T-helper 1 cell treated with Interleukin-12 subunit alpha and Interleukin-12 subunit beta and Interleukin-4 antibody, amounts not matched to agents 30 μg/mL and 1 μg/mL, for 36 hours (primary cell): ENCODE measurements at regions not wholly inside any gene's neighbourhood (a gene's known extent, or its start where the extent isn't known, plus 50 kb on each side); places are given as distances from the start of the nearest gene placed in this dataset.
"Not testable (repeated sequence)": the region's sequence is repeated elsewhere in the genome, so short reads cannot be mapped to it uniquely, and the experiment has no call there.

Experiments
- H3K27ac Mint-ChIP-seq: one replicate; pipeline ENCODE4 v1.8.0; 2021; ENCODE audit warnings: mild to moderate bottlenecking, mixed read lengths
- H3K27me3 Mint-ChIP-seq: one replicate; pipeline ENCODE4 v1.8.0; 2021; ENCODE audit warnings: low read depth, mixed read lengths
- H3K36me3 Mint-ChIP-seq: one replicate; pipeline ENCODE4 v1.8.0; 2021; ENCODE audit warnings: low read depth, mixed read lengths
- H3K4me1 Mint-ChIP-seq: one replicate; pipeline ENCODE4 v1.8.0; 2021; ENCODE audit warnings: low read depth, mixed read lengths
- H3K4me3 Mint-ChIP-seq: one replicate; pipeline ENCODE4 v1.8.0; 2021; ENCODE audit warnings: mild to moderate bottlenecking, moderate library complexity, mixed read lengths
- H3K9me3 Mint-ChIP-seq: one replicate; pipeline ENCODE4 v1.8.0; 2021; ENCODE audit warnings: mixed read lengths

DNA sequence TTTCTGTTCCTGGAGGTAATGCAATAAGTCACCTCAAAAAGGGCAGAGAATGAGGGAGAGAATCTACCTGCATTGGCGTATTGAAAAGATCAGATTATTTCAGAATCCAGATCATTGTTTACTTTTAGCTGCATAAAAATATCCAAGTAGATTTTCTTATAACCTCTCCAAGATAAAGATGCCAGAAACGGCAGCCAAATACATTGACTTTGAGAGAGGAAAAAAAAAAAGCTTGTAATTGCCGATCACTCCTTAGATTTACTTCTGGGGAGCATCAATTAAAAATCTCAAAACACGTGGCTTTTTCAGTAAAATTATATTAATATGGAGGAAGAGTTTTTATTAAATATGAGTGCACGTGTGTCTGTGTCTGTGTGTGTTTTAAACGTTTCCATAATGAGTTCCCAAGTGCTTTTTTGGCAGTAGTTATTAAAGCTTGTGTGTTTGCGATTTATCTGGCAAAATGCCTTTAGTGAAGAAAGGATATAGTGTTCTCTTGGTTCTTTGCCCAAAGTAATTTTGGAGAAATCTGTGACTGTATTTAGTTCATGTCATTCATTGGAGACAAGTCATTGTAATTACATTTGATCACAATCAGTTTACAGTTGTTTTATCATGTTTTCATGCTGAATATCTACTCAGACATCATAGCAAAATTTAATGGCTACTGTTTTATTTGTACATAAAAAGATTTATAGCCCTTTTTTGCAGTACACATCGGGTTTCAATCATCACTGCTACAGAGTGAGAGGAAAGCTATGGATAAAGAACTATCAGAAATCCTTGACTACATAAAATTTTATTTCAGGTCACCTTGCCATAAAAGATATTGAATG, 176.1 kb downstream of the TM9SF2 start:
- no peak overlapping the region for H3K4me3 Mint-ChIP-seq
- no peaks in the 10 kb centered on the region for H3K36me3 Mint-ChIP-seq
- H3K9me3 Mint-ChIP-seq: no peaks in the 10 kb centered on the region
- peaks cover 4% of the 10 kb centered on the region for H3K27me3 Mint-ChIP-seq
- H3K27ac Mint-ChIP-seq: no peak overlapping the region
- H3K4me1 Mint-ChIP-seq: no peaks in the 10 kb centered on the region

DNA sequence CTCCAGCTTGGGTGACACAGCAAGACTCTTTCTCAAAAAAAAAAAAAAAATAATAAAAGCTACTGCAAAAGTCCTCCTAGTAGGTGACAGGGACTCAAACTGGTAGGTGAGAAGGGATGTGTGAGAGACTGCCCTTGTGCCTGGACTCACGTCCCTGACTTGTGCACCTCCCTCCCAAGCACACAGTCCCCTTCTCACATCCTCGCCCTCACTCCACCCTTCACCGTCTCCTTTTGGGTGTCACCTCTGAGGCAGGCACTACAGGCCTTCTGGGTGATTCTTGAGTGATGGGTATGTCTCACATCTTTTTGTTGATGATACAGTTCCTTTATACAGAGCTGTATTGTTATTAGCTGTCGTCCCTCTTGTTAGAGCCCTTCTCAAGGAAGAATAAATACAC, 170.5 kb downstream of the TM9SF2 start:
- Mint-ChIP-seq H3K4me3 (no peak overlapping the region), H3K27ac (no peak overlapping the region), H3K27me3 (peaks cover 22% of the 10 kb centered on the region), H3K4me1 (no peaks in the 10 kb centered on the region), H3K9me3 (no peaks in the 10 kb centered on the region), H3K36me3 (no peaks in the 10 kb centered on the region)

DNA sequence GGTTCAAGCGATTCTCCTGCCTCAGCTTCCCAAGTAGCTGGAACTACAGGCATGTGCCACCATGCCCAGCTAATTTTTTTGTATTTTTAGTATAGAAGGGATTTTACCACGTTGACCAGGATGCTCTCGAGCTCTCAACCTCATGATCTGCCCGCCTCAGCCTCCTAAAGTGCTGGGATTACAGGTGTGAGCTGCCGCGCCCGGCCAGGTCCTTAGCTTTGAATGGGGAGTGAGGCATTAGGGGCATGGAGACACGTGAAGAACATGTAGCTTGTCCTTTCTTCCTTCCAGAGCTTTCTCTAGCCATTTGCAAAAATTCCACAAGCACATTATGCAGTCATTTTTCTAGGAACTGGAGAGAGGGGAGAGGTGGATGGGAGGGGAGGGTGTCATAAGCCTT, 167.8 kb downstream of the TM9SF2 start:
- H3K4me1 Mint-ChIP-seq, H3K9me3 Mint-ChIP-seq, H3K4me3 Mint-ChIP-seq, H3K36me3 Mint-ChIP-seq, H3K27ac Mint-ChIP-seq: not testable (repeated sequence)
- H3K27me3 Mint-ChIP-seq: peaks cover 31% of the 10 kb centered on the region

DNA sequence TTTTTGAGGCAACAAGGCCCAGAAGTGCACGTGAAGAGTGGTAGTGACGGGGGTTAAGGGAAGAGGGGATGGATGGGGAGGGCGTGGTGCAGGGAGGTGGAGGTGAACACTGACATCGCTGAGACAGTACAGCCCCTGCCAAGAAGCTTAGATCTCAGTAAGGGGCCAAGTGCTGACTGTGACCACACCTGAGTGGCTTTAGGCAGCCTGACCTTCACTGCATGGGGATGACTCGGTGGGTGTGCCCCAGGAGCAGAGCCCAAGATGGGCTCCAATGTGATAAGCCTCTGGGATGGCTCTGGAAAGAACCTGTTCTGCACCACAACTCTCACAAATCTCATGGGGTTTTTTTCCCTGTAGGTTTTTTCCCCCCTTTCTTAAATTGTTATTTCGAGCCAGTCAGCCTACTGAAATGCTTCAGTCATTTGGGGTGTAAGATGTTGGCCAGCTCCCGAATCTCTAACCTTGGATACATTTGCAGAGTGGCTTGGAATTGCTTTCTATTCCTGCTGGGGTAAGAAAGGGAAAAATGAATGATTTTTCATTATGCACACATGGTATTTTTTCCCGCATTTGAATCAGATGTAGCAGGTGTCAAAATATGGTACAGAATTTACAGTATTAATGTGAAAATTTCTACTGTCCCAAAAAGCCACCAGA, 165.0 kb downstream of the TM9SF2 start:
- Mint-ChIP-seq H3K9me3 (no peaks in the 10 kb centered on the region), H3K27me3 (peaks cover 49% of the 10 kb centered on the region), H3K4me3 (no peak overlapping the region), H3K27ac (no peak overlapping the region), H3K36me3 (no peaks in the 10 kb centered on the region), H3K4me1 (no peaks in the 10 kb centered on the region)

DNA sequence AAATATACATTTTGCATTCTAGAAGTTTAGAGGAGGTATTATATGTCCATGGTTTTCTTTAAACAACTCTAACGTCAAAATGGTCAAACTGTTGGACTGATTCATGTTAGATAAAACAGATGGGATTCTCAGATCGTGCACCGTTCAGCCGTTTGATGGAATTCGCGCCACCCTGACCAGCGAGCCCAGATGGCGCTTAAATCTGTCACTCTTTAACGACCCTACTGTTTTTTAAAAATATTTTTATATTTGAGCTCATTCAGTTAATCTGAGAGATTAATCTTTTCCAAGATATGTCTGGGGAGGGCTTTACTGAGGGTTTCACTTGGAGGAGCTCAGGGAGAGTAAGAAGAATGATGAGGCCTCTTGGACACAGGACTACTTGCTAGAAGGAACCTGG, 164.4 kb downstream of the TM9SF2 start:
- no peaks in the 10 kb centered on the region for H3K9me3 Mint-ChIP-seq
- no peak overlapping the region for H3K4me3 Mint-ChIP-seq
- peaks cover 44% of the 10 kb centered on the region for H3K27me3 Mint-ChIP-seq
- no peaks in the 10 kb centered on the region for H3K36me3 Mint-ChIP-seq
- H3K27ac Mint-ChIP-seq: no peak overlapping the region
- H3K4me1 Mint-ChIP-seq: no peaks in the 10 kb centered on the region

DNA sequence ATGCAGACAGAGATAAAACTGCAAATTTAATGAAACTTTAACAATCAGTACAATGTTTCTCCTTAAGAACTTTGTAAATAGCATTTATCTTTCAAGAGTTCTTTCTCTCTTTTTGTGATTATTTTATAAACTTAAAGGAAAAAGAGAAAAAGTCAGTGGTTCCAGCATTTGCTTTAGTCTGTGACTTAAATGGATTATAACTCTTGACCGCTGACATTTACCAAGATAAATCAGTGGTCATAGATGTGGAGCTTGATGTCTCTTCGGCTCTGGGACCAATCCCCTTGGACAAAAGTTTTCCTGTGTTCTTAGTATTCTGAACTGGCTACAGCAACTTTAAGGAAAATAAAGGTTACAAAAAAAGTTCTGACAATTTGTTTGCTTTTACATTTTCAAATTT, 162.6 kb downstream of the TM9SF2 start:
- Mint-ChIP-seq H3K36me3 (no peaks in the 10 kb centered on the region), H3K27me3 (peaks cover 49% of the 10 kb centered on the region), H3K4me3 (no peak overlapping the region), H3K9me3 (no peaks in the 10 kb centered on the region), H3K4me1 (peaks cover 6% of the 10 kb centered on the region), H3K27ac (no peak overlapping the region)

DNA sequence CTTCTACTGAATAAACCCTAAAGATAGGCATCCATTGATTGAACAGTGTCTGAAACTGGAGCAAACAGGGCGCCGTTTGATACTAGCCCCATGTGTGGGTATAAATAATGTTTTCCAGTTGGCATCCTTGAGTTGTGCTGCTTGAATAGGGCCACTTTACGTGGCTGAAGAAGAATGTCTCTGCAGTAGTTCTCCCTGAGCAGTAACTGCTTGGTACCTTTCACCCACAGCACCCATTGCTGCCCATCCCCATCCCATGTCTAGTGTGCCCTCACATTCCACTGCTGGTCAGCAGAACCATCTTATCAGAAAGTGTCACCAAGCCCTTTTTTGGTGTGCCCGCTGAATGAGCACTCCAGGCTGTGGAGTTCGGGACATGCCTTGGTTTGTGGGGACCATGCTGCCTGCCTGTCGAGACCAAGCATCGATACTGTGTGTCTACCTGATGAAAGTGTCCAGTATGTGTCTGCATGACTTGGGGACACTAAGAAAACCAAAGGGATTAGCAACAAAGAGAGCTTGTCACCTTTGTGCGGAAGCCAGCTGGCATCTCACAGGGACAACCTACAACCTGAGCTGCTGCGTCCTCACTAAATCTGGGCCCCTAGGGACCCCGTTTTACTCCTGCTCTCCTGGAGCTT, 162.0 kb downstream of the TM9SF2 start:
- H3K27ac Mint-ChIP-seq: no peak overlapping the region
- peaks cover 9% of the 10 kb centered on the region for H3K4me1 Mint-ChIP-seq
- no peaks in the 10 kb centered on the region for H3K36me3 Mint-ChIP-seq
- H3K27me3 Mint-ChIP-seq: peaks cover 49% of the 10 kb centered on the region
- H3K9me3 Mint-ChIP-seq: no peaks in the 10 kb centered on the region
- no peak overlapping the region for H3K4me3 Mint-ChIP-seq

DNA sequence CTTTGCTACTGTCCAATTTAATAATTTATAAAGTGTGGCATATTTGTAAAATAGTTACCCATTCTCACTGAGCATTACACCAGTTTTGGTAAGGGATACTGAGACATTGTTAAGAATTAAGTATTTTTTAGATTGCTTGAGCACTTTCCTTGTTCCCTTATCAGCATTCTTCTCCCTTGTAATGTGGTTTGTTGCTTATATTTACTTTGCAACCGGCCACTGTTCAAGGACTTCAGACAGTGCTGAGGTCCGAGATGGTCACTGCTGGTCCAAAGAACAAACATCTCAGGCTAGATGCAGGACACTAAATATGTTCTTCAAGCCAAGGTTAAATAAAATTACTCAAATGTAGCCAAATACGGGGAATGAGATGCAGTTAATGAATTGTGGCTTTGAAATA, 161.4 kb downstream of the TM9SF2 start:
- no peak overlapping the region for H3K27ac Mint-ChIP-seq
- H3K4me1 Mint-ChIP-seq: peaks cover 13% of the 10 kb centered on the region
- no peaks in the 10 kb centered on the region for H3K36me3 Mint-ChIP-seq
- no peaks in the 10 kb centered on the region for H3K9me3 Mint-ChIP-seq
- H3K4me3 Mint-ChIP-seq: no peak overlapping the region
- peaks cover 46% of the 10 kb centered on the region for H3K27me3 Mint-ChIP-seq

DNA sequence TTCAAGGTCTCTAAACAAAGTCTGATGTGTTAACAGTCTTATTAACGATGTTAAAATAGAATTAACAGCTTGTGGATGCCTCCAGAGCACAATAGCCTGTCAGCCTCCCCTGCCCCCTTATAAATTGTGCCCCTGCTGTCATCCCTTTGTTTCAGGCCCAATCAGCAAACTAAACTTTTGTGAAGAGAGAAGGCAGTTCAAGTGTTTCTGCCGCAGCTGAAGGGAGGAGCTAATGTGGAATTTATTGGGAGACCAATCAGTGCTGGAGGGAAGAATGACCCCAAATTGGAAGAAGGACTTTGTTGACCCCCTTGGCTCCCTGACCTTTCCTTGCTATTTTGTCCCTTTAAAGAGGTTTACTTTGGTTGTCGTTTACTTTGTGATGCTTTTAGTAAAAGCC, 160.5 kb downstream of the TM9SF2 start:
- Mint-ChIP-seq H3K27me3 (peaks cover 40% of the 10 kb centered on the region), H3K9me3 (no peaks in the 10 kb centered on the region), H3K4me3 (no peak overlapping the region), H3K4me1 (peaks cover 22% of the 10 kb centered on the region), H3K27ac (no peak overlapping the region), H3K36me3 (no peaks in the 10 kb centered on the region)

DNA sequence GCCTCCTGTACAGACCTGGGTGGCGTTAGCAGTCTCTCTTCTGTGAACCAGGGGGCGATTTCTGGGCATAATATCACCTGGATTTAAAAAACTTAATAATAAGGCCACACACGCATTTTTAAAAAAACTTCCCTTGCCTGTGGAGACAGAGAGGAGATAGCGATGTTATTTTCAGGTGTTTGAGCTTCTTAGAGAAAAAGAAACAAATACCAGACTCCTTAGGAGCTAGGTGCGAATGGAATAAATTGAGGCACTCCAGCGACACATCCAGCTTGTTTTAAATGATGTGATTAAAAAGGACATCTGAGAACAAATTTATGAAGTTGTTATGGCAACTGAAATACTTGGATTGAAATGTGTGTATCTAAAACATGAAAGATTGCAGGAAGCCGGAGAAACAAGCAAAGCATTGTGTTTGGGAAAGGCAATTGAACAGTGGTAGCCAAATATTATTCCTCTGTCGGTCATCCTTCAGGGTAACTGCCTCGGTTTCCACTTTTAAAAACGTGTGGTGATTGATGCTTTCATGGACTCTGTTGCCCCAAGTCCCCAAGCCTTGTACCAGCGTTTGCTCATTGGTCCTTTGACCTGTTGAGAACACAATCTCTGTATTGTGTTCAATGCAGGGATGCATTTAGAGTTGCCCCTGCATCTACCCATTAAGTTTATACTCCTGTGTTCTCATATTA, 158.7 kb downstream of the TM9SF2 start:
- Mint-ChIP-seq H3K4me3 (no peak overlapping the region), H3K4me1 (peaks cover 37% of the 10 kb centered on the region), H3K9me3 (no peaks in the 10 kb centered on the region), H3K27ac (no peak overlapping the region), H3K27me3 (peaks cover 32% of the 10 kb centered on the region), H3K36me3 (no peaks in the 10 kb centered on the region)

DNA sequence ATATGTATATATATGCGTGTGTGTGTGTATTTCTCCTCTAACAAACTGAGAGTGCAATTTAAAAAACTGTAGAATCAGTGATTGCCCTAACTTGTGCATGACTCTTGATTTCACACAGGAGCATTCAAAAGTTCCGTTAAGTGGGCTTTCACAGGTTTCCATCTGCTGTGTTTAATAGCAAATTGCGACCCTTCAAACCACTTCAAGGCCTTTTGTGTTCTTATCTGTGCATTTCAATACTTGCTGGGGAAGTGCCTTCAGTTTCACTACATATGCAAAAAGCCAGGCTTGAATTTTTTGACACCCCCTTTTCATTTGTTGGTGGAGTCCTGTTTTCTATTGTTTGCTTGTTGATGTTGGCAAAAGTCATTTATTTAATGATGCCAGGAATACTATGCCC, 158.0 kb downstream of the TM9SF2 start:
- H3K27ac Mint-ChIP-seq: peak overlapping the region; percentile 77
- peaks cover 37% of the 10 kb centered on the region for H3K4me1 Mint-ChIP-seq
- H3K27me3 Mint-ChIP-seq: peaks cover 32% of the 10 kb centered on the region
- H3K36me3 Mint-ChIP-seq: no peaks in the 10 kb centered on the region
- H3K9me3 Mint-ChIP-seq: no peaks in the 10 kb centered on the region
- H3K4me3 Mint-ChIP-seq: peak overlapping the region; percentile 42

DNA sequence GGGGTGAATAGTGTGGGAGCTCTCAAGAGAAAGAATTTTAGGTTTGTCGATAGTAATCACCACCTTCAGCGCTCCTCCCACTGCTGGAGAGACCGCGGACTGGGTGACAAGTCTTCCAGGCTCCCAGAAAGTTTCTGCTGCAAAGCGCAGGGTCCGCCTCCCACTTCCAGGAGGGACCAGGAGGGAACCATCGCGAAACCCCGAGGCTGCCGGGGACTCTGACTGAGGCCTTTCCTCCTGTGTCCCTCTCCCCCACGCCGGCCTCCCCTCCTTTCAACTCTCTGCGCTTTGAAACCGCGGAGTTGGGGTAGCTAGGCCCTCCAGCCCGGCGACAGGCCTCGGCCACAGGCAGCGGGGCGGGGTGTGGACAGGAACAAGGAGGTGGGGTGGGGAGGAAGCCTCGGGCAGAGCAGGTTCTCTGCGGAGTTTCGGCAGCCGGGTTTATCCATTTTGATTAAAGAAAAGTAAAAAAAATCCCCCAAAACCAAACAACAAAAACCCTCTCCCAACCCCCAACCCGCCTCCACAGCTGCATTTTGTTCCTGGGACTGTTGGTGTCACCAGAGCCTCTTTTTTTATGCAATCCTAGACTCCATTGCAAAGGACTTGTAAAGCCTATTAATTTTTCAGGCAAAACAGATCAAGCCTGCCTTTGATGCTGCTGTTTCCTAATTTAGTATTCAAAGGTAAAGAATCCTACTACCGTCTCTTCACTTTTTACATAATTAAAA, 157.2 kb downstream of the TM9SF2 start:
- Mint-ChIP-seq H3K27ac (peak overlapping the region; percentile 77), H3K27me3 (peaks cover 30% of the 10 kb centered on the region), H3K9me3 (no peaks in the 10 kb centered on the region), H3K4me1 (peaks cover 37% of the 10 kb centered on the region), H3K36me3 (no peaks in the 10 kb centered on the region), H3K4me3 (peak overlapping the region; percentile 42)

DNA sequence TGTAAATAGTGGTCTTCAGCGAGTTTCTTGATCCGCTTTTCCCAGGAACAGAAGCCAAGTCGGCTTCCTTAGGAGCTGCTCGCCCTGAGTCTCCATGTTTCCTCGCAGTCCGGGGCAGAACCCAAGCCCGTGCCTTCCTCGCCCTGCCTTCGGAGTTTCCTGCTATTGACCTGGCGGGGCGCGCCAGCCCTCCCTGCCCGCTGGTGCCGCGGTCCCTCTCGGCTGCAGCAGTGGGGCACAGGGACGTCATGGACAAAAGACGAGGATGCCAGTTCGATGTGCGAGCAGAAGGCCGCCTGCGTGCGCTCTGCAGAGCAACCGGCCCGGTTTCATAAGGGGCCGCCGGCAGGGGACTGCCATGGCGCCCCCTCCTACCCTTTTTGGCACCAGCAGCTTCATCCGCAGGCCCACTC, 156.6 kb downstream of the TM9SF2 start:
- Mint-ChIP-seq H3K4me1 (peaks cover 37% of the 10 kb centered on the region), H3K4me3 (peak overlapping the region; percentile 42), H3K9me3 (no peaks in the 10 kb centered on the region), H3K36me3 (no peaks in the 10 kb centered on the region), H3K27ac (peak overlapping the region; percentile 77), H3K27me3 (peaks cover 29% of the 10 kb centered on the region)

DNA sequence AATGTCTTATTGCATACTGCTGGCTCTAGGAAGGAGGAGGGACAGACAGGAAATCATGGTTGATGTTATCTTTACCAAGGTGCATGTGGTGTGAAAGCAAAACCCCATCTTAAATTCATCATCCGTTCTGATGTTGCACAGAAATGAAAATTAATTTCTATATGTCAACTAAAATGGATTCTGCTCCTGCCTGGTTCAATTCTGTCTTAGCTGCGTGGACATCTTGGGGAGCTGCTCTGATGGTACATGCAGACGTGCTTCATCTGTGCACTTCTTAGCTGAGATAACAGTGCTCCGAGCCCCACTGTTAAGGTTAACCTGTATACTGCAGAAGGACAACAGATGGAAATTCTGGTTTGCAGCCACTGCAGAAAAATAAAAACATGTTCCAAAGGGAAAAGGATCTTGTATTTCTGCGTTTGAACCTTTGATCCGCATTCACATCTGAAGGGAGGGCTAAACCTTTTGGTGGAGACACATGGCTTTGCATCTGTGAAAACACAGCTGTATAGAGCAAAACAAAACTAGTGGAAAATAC, 155.6 kb downstream of the TM9SF2 start:
- Mint-ChIP-seq H3K27me3 (peaks cover 25% of the 10 kb centered on the region), H3K4me3 (peak overlapping the region; percentile 42), H3K9me3 (no peaks in the 10 kb centered on the region), H3K27ac (peak overlapping the region; percentile 82), H3K4me1 (peaks cover 37% of the 10 kb centered on the region), H3K36me3 (no peaks in the 10 kb centered on the region)
